ENCODE measurements at regions not wholly inside any gene's neighbourhood (a gene's known extent, or its start where the extent isn't known, plus 50 kb on each side); places are given as distances from the start of the nearest gene placed in this dataset.

GRCh38 chr6:100987556-100987955, 106.4 kb upstream of the ASCC3 start:
- Histone ChIP-seq H3K4me3 (ENCODE audit: low read depth, low read length) (no peak overlapping the region), H3K36me3 (ENCODE audit: control insufficient read depth, insufficient read depth, low read length) (no peaks in the 10 kb centered on the region), H3K27me3 (ENCODE audit: control insufficient read depth, insufficient read depth, low read length) (no peaks in the 10 kb centered on the region)
- TF ChIP-seq CTCF (IDR thresholded peaks at IDR 0.05; ENCODE audit: insufficient read depth, low read length, poor library complexity, severe bottlenecking) = no peak
- no peak for DNase-seq (ENCODE audit: low read depth)

- no peak for TF ChIP-seq CTCF (IDR thresholded peaks at IDR 0.05; ENCODE audit: insufficient read depth, low read length, poor library complexity, severe bottlenecking)
- DNase-seq (ENCODE audit: low read depth) = no peak
- Histone ChIP-seq H3K27me3 (ENCODE audit: control insufficient read depth, insufficient read depth, low read length) (no peaks in the 10 kb centered on the region), H3K36me3 (ENCODE audit: control insufficient read depth, insufficient read depth, low read length) (no peaks in the 10 kb centered on the region), H3K4me3 (ENCODE audit: low read depth, low read length) (no peak overlapping the region)
These were observed 107.4 kb upstream of the ASCC3 start for GRCh38 chr6:100988391-100988984.

- Histone ChIP-seq H3K4me3 (ENCODE audit: low read depth, low read length) (no peak overlapping the region), H3K27me3 (ENCODE audit: control insufficient read depth, insufficient read depth, low read length) (no peaks in the 10 kb centered on the region), H3K36me3 (ENCODE audit: control insufficient read depth, insufficient read depth, low read length) (no peaks in the 10 kb centered on the region)
- DNase-seq (ENCODE audit: low read depth) = no peak
- TF ChIP-seq CTCF (IDR thresholded peaks at IDR 0.05; ENCODE audit: insufficient read depth, low read length, poor library complexity, severe bottlenecking) = no peak
These were observed 108.9 kb upstream of the ASCC3 start for GRCh38 chr6:100990070-100990469.

- no peak for DNase-seq (ENCODE audit: low read depth)
- Histone ChIP-seq H3K27me3 (ENCODE audit: control insufficient read depth, insufficient read depth, low read length) (no peaks in the 10 kb centered on the region), H3K4me3 (ENCODE audit: low read depth, low read length) (no peak overlapping the region), H3K36me3 (ENCODE audit: control insufficient read depth, insufficient read depth, low read length) (no peaks in the 10 kb centered on the region)
- no peak for TF ChIP-seq CTCF (IDR thresholded peaks at IDR 0.05; ENCODE audit: insufficient read depth, low read length, poor library complexity, severe bottlenecking)
These were observed 115.3 kb upstream of the ASCC3 start for GRCh38 chr6:100996409-100996808.

GRCh38 chr6:100998111-100998510, 117.0 kb upstream of the ASCC3 start:
- no peak for TF ChIP-seq CTCF (IDR thresholded peaks at IDR 0.05; ENCODE audit: insufficient read depth, low read length, poor library complexity, severe bottlenecking)
- no peak overlapping the region for H3K4me3 ChIP-seq (ENCODE audit: low read depth, low read length)
- no peaks in the 10 kb centered on the region for H3K36me3 ChIP-seq (ENCODE audit: control insufficient read depth, insufficient read depth, low read length)
- no peaks in the 10 kb centered on the region for H3K27me3 ChIP-seq (ENCODE audit: control insufficient read depth, insufficient read depth, low read length)
- no peak for DNase-seq (ENCODE audit: low read depth)

- Histone ChIP-seq H3K4me3 (ENCODE audit: low read depth, low read length) (no peak overlapping the region), H3K27me3 (ENCODE audit: control insufficient read depth, insufficient read depth, low read length) (no peaks in the 10 kb centered on the region), H3K36me3 (ENCODE audit: control insufficient read depth, insufficient read depth, low read length) (no peaks in the 10 kb centered on the region)
- no peak for TF ChIP-seq CTCF (IDR thresholded peaks at IDR 0.05; ENCODE audit: insufficient read depth, low read length, poor library complexity, severe bottlenecking)
- no peak for DNase-seq (ENCODE audit: low read depth)
These were observed 118.0 kb upstream of the ASCC3 start for GRCh38 chr6:100999034-100999597.

Data from kidney epithelial cell (primary cell).